Mesothelial cell of epicardium (in vitro differentiated cells): ENCODE measurements at regions not wholly inside any gene's neighbourhood (a gene's known extent, or its start where the extent isn't known, plus 50 kb on each side); places are given as distances from the start of the nearest gene placed in this dataset.

Source experiments
- DNase-seq, 2 experiments: peaks; one replicate each; pipeline ENCODE4 v3.0.0; 2021; ENCODE audit warnings: low spot score in 2 of 2; ENCODE audit not compliant: unreplicated experiment in 2 of 2
- H3K27ac Mint-ChIP-seq: 2 replicates; pipeline ENCODE4 v1.8.0; 2021; ENCODE audit warnings: mixed read lengths
- H3K27me3 Mint-ChIP-seq: 2 replicates; pipeline ENCODE4 v1.8.0; 2021; ENCODE audit warnings: low read depth, mixed read lengths
- H3K36me3 Mint-ChIP-seq: 2 replicates; pipeline ENCODE4 v1.8.0; 2021; ENCODE audit warnings: mixed read lengths
- H3K4me1 Mint-ChIP-seq: 2 replicates; pipeline ENCODE4 v1.8.0; 2021; ENCODE audit warnings: mixed read lengths
- H3K4me3 Mint-ChIP-seq: 2 replicates; pipeline ENCODE4 v1.8.0; 2021; ENCODE audit warnings: mild to moderate bottlenecking, moderate library complexity, mixed read lengths
- H3K9me3 Mint-ChIP-seq: 2 replicates; pipeline ENCODE4 v1.8.0; 2021; ENCODE audit warnings: mixed read lengths
- CTCF ChIP-seq: fragments of 200-600 bp; sonication (generic); IDR thresholded peaks from one replicate; pipeline ENCODE4 v1.5.0; 2021; ENCODE audit warnings: antibody characterized with exemption; ENCODE audit not compliant: unreplicated experiment

- H3K36me3 Mint-ChIP-seq, result no peaks in the 10 kb centered on the region
- H3K27ac Mint-ChIP-seq, result no peak overlapping the region
- peaks cover 3% of the 10 kb centered on the region for H3K27me3 Mint-ChIP-seq
These were observed 395.6 kb downstream of the TDRD15 start for GRCh38 chr2:21519412-21519811.

GRCh38 chr2:21519821-21520220 is 396.1 kb downstream of the TDRD15 start:
- no peaks in the 10 kb centered on the region for H3K4me1 Mint-ChIP-seq
- H3K4me3 Mint-ChIP-seq, result no peak overlapping the region
- peaks cover 12% of the 10 kb centered on the region for H3K9me3 Mint-ChIP-seq
- H3K27me3 Mint-ChIP-seq, result peaks cover 3% of the 10 kb centered on the region
- TF ChIP-seq CTCF, result no peak
- H3K27ac Mint-ChIP-seq, result no peak overlapping the region
- no peaks in the 10 kb centered on the region for H3K36me3 Mint-ChIP-seq
- DNase-seq, result no peak

More at GRCh38 chr2:21519412-21519811, 395.6 kb downstream of the TDRD15 start:
- Mint-ChIP-seq H3K4me1 (no peaks in the 10 kb centered on the region), H3K4me3 (no peak overlapping the region), H3K9me3 (peaks cover 8% of the 10 kb centered on the region)
- no peak for DNase-seq
- no peak for TF ChIP-seq CTCF

GRCh38 chr2:21535826-21536225 is 412.1 kb downstream of the TDRD15 start:
- Mint-ChIP-seq H3K4me1 (no peaks in the 10 kb centered on the region), H3K27ac (no peak overlapping the region), H3K27me3 (peaks cover 2% of the 10 kb centered on the region), H3K4me3 (no peak overlapping the region), H3K36me3 (peaks cover 6% of the 10 kb centered on the region), H3K9me3 (peaks cover 35% of the 10 kb centered on the region)
- no peak for DNase-seq
- no peak for TF ChIP-seq CTCF

GRCh38 chr2:21539685-21540084 is 415.9 kb downstream of the TDRD15 start:
- no peak overlapping the region for H3K4me3 Mint-ChIP-seq
- TF ChIP-seq CTCF, result no peak
- no peaks in the 10 kb centered on the region for H3K4me1 Mint-ChIP-seq
- peaks cover 23% of the 10 kb centered on the region for H3K9me3 Mint-ChIP-seq
- H3K36me3 Mint-ChIP-seq, result peaks cover 6% of the 10 kb centered on the region
- no peak for DNase-seq
- no peak overlapping the region for H3K27ac Mint-ChIP-seq
- no peaks in the 10 kb centered on the region for H3K27me3 Mint-ChIP-seq

- Mint-ChIP-seq H3K36me3 (no peaks in the 10 kb centered on the region), H3K27me3 (no peaks in the 10 kb centered on the region), H3K4me1 (no peaks in the 10 kb centered on the region), H3K27ac (no peak overlapping the region), H3K9me3 (no peaks in the 10 kb centered on the region), H3K4me3 (no peak overlapping the region)
- DNase-seq, result no peak
- no peak for TF ChIP-seq CTCF
These were observed 419.9 kb downstream of the TDRD15 start for GRCh38 chr2:21543630-21544029.

GRCh38 chr2:21544392-21544791 is 420.6 kb downstream of the TDRD15 start:
- Mint-ChIP-seq H3K9me3 (no peaks in the 10 kb centered on the region), H3K4me3 (no peak overlapping the region), H3K27ac (no peak overlapping the region), H3K27me3 (no peaks in the 10 kb centered on the region), H3K36me3 (no peaks in the 10 kb centered on the region), H3K4me1 (no peaks in the 10 kb centered on the region)
- no peak for DNase-seq
- TF ChIP-seq CTCF, result no peak
